Keratinocyte (primary cell): ENCODE measurements at regions not wholly inside any gene's neighbourhood (a gene's known extent, or its start where the extent isn't known, plus 50 kb on each side); places are given as distances from the start of the nearest gene placed in this dataset.

ENCODE experiments used
- EZH2 ChIP-seq: IDR thresholded peaks from one replicate; pipeline ENCODE4 v1.6.1; 2012; ENCODE audit warnings: inconsistent platforms, mild to moderate bottlenecking, low read length, moderate library complexity
- TF ChIP-seq, protein P1 (sequence below), 3 experiments: IDR thresholded peaks in 1 of 3; conservative IDR thresholded peaks in 1 of 3; optimal IDR thresholded peaks in 1 of 3; 2 replicates in 2 of 3; 3 replicates in 1 of 3; pipeline versions ENCODE3 to v1.5.1; 2011; ENCODE audit warnings: low read length in 3 of 3, mild to moderate bottlenecking in 3 of 3, moderate library complexity in 2 of 3, control low read depth in 1 of 3, inconsistent platforms in 1 of 3; ENCODE audit not compliant: insufficient read depth in 2 of 3; ENCODE audit errors: extremely low read depth in 1 of 3

DNA sequence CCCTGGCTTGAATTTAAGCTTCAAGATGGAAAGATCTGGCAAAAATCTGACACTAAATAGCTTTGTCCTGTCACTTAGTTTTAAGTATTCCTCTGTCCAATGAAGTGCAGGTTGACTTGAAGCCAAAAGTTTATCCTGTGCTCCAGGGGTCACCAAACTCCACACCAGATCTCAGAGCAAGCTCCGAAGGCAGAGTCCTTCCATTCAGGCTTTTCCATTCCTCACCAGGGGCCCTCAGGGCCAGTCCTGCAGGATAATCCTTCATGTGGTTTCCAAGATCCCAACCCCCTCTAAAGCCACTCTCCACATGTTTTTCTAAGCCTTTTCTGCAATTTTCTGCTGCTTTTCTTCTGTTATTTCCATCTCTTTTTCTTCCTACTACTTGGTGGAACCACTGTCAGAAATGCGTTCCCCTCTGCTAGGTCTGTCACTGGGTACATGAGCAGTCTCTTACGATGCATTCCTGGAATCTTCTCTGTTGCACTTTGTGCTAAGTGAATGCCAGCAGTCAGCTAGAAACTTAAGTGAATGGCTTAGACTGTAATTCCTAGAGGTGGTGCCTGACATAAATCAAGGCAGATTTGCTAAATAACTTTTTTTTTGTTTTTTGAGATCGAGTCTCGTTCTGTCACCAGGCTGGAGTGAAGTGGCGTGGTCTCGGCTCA, 251.4 kb downstream of the MSRB3 start:
- TF ChIP-seq, protein P1, sequence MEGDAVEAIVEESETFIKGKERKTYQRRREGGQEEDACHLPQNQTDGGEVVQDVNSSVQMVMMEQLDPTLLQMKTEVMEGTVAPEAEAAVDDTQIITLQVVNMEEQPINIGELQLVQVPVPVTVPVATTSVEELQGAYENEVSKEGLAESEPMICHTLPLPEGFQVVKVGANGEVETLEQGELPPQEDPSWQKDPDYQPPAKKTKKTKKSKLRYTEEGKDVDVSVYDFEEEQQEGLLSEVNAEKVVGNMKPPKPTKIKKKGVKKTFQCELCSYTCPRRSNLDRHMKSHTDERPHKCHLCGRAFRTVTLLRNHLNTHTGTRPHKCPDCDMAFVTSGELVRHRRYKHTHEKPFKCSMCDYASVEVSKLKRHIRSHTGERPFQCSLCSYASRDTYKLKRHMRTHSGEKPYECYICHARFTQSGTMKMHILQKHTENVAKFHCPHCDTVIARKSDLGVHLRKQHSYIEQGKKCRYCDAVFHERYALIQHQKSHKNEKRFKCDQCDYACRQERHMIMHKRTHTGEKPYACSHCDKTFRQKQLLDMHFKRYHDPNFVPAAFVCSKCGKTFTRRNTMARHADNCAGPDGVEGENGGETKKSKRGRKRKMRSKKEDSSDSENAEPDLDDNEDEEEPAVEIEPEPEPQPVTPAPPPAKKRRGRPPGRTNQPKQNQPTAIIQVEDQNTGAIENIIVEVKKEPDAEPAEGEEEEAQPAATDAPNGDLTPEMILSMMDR (optimal IDR thresholded peaks at IDR 0.05 in 1 of 3, IDR thresholded peaks at IDR 0.05 in 1 of 3, conservative IDR thresholded peaks at IDR 0.05 in 1 of 3; ENCODE audit: extremely low read depth in 1 of 3, insufficient read depth in 2 of 3, low read length in 3 of 3): no peak
- TF ChIP-seq EZH2: no peak
